Stimulated activated CD8-positive, alpha-beta memory T cell treated with anti-CD3 and anti-CD28 coated beads, Interleukin-15, amount 100 ng/mL, for 4 hours (primary cell): ENCODE measurements at regions not wholly inside any gene's neighbourhood (a gene's known extent, or its start where the extent isn't known, plus 50 kb on each side); places are given as distances from the start of the nearest gene placed in this dataset.

Experiments used
- DNase-seq, 2 donors: peaks; one replicate each; pipeline ENCODE4 v3.0.0-alpha.2; 2020; ENCODE audit warnings: low read depth in 2 of 2

DNA sequence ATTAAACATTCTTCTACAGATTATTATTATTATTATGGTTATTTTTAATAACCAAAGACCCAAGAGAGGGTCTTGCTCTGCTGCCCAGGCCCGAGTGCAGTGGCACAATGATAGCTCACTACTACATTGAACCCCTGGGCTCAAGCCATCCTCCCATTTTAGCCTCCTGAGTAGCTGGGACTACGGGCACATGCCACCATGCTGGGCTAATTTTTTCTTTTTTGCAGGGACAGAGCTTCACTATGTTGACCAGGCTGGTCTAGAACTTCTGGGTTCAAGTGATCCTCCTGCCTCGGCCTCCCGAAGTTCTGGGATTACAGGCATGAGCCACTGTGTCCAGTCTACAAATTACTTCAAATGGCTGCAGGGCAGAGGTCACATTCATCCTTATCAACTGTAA, 179.8 kb downstream of the KCNRG start:
- DNase-seq: no peak

DNA sequence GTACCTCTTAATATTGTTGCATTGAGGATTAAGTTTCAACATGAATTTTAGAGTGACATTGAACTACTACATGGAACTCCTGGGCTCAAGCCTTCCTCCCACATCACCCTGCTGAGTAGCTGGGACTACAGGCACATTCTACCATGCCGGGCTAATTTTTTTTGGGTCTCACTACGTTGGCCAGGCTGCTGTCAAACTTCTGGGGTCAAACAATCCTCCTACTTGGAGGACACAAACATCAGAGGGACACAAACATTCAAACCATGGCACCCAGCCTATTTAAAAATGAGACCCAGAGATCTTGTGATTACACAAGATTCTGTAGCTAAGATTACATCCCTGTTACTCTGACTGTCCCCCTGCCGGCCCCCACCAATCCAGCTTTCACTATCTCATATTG, 180.9 kb downstream of the KCNRG start:
- no peak for DNase-seq

DNA sequence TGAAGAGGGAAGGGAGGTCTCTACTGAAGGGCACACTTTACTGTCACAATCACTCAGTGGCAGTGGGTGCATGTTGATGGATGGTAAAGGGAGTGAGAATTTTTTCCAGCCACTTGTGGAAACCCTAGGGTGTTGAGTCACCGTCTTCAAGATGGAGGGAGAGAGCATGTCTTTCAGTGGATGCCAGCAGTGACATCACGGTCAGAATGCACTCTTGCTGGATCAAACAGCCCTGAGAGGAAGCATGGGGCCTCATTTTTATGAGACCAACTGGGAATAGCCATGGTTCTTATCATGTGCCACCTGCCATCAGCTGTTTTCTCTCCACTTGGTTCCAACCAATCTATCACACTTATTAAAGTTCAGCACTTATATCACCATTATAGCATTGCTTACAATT, 182.5 kb downstream of the KCNRG start:
- no peak for DNase-seq

GRCh38 chr13:50198508-50198907, 183.3 kb downstream of the KCNRG start:
- DNase-seq: no peak

GRCh38 chr13:50200569-50200968, 185.3 kb downstream of the KCNRG start:
- no peak for DNase-seq

- no peak for DNase-seq
Observed at GRCh38 chr13:50200988-50201387, 185.7 kb downstream of the KCNRG start.

- DNase-seq: no peak
Observed at GRCh38 chr13:50202485-50202884, 187.2 kb downstream of the KCNRG start.

- no peak for DNase-seq
Observed at GRCh38 chr13:50203256-50203941, 188.2 kb downstream of the KCNRG start.

- no peak for DNase-seq
Observed at GRCh38 chr13:50205581-50205980, 190.3 kb downstream of the KCNRG start.

DNA sequence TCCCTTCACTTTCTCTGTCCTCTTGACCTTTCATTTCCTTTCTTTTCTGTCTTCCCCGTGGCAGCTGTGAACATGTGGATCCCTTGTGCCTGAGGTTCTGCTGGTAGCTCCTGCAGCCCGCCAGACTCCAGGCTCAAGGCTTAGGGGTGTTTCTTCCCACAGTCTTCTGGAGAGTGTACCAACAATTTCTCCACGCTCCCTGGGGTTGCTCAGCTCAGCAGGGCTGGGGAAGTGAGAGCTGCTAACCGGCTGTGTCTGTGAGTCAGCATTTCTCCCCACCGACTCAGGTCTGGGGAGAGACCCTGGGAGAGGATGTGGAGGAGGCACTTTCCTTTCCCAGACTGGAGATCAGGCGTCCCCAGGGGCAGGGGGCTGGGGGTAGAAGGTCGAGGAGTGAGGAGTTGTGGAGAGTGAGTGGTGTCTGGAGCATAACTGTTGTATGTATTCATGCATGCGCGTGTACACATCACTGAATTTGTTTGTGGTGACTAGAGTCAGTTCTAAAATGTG, 193.6 kb downstream of the KCNRG start:
- no peak for DNase-seq

DNA sequence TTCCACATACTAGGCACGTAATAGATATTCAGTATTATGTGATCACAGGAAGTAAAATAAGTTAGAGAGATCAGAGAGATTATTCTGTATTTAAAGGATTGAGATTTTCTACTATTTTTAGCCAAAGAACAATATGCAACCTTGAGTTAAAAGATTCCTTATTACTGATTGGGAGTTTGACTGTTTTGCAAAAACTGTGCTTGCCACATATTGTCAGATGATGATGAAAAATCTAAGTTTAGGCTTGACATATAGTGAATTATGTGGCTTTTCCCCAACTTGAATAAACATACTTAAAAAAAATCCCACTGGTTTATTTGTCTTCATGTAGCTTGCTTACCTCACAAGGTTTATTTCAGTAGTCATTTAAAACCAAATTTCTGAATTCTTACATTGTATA, 194.4 kb downstream of the KCNRG start:
- DNase-seq: no peak

- DNase-seq: no peak
Observed at GRCh38 chr13:50213526-50213925, 198.3 kb downstream of the KCNRG start.

- DNase-seq: no peak
Observed at GRCh38 chr13:50214514-50214913, 199.3 kb downstream of the KCNRG start.

GRCh38 chr13:50215399-50215798, 200.2 kb downstream of the KCNRG start:
- DNase-seq: no peak

DNA sequence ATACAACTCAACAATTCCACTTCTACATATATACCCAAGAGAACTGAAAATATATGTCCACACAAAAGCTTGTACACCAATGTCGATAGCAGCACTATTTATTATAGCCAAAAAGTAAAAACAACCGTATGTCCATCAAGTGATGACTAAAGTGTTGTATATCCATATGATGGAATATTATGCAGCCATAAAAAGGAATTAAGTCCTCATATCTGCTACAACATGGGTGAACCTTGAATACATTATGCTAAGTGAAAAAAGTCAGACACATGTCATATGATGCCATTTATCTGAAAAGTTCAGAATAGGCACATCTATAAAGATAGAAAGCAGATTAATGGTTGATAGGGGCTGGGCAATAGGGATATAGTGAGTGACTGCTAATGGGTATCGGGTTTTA, 204.5 kb downstream of the KCNRG start:
- DNase-seq: no peak

DNA sequence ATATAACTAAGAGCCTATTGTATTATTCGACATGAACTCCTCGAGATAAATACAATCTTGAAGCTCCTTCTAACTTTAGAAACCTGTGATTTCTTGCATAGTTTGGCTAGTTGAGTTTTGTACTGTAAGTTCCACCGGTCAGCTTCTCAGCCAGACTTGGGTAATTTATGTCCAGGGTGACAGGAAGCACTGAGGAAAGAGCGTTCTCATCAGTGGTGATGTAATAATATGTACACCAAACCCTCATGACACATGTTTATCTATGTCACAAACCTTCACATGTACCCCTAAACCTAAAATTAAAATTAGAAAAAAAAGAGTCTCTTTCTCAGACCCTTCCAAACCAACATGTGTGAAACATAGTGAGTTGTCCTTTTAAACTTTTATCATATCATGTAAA, 205.7 kb downstream of the KCNRG start:
- DNase-seq: no peak

- DNase-seq: no peak
Observed at GRCh38 chr13:50222569-50223332, 207.5 kb downstream of the KCNRG start.

GRCh38 chr13:50224534-50224933, 209.3 kb downstream of the KCNRG start:
- DNase-seq: no peak

DNA sequence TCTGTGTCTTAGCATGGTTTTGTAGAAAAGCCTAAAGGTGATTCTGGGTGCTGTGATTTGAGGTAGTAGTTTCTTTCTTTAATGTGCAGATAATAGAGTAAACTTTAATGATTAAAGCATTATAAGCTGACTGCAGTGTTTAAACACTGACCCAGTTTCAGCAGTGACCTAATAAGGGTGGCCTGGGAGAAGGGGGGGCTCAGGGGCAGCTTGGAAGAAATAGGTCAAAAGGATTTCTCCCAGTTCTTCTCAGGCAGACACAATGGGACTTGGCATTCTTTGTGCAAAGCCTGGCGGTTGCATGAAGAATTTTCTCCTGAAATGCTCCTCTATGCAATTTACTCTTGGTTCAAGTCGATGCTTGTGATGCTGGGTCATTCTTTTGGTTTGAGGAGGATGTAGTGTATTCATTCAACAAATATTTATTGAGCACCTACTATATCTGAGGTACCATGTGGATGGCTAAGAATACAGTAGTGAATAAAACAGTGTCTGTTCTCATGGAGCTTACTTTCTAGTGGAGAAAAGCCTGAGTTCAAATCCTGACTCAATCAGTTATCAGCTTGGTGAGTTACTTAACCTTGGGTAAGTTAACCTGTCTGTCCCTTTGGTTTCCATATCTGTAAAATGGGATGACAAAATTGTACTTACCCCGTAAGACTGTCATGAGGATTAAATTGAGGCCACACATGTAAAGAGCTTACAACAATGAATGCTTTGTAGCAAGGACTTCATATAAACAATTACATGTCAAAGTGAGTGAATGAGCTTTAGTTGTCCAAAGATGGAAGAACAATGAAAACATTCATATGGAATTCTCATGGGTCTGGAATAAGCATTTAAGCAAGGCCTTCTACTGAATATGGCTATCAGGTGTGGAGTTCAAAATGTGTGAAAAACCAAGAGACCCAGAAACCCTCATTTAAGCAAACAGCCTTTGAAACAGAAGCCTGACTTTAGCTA, 210.2 kb downstream of the KCNRG start:
- DNase-seq: no peak

DNA sequence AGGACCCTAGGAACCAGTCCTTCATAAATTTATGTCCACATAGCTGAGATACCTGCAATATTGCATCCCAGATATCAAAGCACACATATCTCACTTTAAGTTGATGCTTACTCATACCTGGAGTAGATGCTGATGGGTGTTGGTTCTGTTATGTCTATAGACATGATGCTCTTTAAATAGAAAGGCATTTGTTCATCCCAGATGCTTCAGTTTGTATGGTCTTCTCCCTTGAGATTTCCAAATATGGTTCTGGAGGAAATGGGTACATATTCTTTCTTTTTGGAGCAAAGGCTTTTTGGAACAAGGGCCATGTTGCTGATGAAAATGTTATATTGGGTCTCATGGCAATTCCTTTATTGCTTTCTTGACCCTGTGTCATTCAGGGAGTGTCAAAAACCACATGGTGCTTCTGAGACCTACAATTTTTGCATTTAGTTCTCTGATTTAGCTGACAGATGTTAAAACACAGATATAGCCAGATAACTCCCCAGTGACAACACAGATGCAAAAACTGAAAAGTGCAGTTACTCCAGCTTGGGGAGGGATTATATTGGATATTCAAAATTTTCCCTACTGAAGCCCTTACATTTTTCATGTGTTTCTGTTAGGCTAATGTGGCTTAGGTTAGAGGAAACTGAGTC, 211.4 kb downstream of the KCNRG start:
- no peak for DNase-seq

- no peak for DNase-seq
Observed at GRCh38 chr13:50227361-50227760, 212.1 kb downstream of the KCNRG start.

- no peak for DNase-seq
Observed at GRCh38 chr13:50228527-50228926, 213.3 kb downstream of the KCNRG start.
